GM21381 (cell line): ENCODE measurements at regions not wholly inside any gene's neighbourhood (a gene's known extent, or its start where the extent isn't known, plus 50 kb on each side); places are given as distances from the start of the nearest gene placed in this dataset.
"Not testable (repeated sequence)": the region's sequence is repeated elsewhere in the genome, so short reads cannot be mapped to it uniquely, and the experiment has no call there.

Experiments
- ATAC-seq: cut with Tn5 transposase; IDR thresholded peaks from one replicate; pipeline ENCODE4 v1.9.1; 2021; ENCODE audit warnings: mild to moderate bottlenecking, moderate library complexity; ENCODE audit not compliant: unreplicated experiment

- ATAC-seq = no peak
These were observed 161.4 kb upstream of the CDH11 start for GRCh38 chr16:65283181-65283651.

- no peak for ATAC-seq
These were observed 159.7 kb upstream of the CDH11 start for GRCh38 chr16:65281586-65281985.

- no peak for ATAC-seq
These were observed 159.1 kb upstream of the CDH11 start for GRCh38 chr16:65280845-65281512.

GRCh38 chr16:65279576-65279975, 157.7 kb upstream of the CDH11 start:
- no peak for ATAC-seq

GRCh38 chr16:65278874-65279273, 157.0 kb upstream of the CDH11 start:
- ATAC-seq = no peak

GRCh38 chr16:65274566-65274965, 152.7 kb upstream of the CDH11 start:
- ATAC-seq = no peak

- no peak for ATAC-seq
These were observed 151.0 kb upstream of the CDH11 start for GRCh38 chr16:65272699-65273414.

GRCh38 chr16:65271996-65272395, 150.1 kb upstream of the CDH11 start:
- ATAC-seq = no peak

- ATAC-seq = no peak
These were observed 146.5 kb upstream of the CDH11 start for GRCh38 chr16:65268331-65268730.

GRCh38 chr16:65263896-65264295, 142.0 kb upstream of the CDH11 start:
- no peak for ATAC-seq

GRCh38 chr16:65260746-65261145, 138.9 kb upstream of the CDH11 start:
- no peak for ATAC-seq

- ATAC-seq = no peak
These were observed 132.3 kb upstream of the CDH11 start for GRCh38 chr16:65254144-65254543.

GRCh38 chr16:65249768-65250167, 127.9 kb upstream of the CDH11 start:
- no peak for ATAC-seq

GRCh38 chr16:65244787-65245186, 122.9 kb upstream of the CDH11 start:
- ATAC-seq = no peak

GRCh38 chr16:65235339-65236177, 113.7 kb upstream of the CDH11 start:
- no peak for ATAC-seq

- ATAC-seq = not testable (repeated sequence)
These were observed 113.0 kb upstream of the CDH11 start for GRCh38 chr16:65234721-65235320.

- ATAC-seq = no peak
These were observed 107.4 kb upstream of the CDH11 start for GRCh38 chr16:65229191-65229662.

- no peak for ATAC-seq
These were observed 105.4 kb upstream of the CDH11 start for GRCh38 chr16:65227150-65227835.

GRCh38 chr16:65226077-65226476, 104.2 kb upstream of the CDH11 start:
- no peak for ATAC-seq

- ATAC-seq = no peak
These were observed 103.6 kb upstream of the CDH11 start for GRCh38 chr16:65225488-65225887.
